SKM-1 treated with dmso at 0.1 percent for 144 hours (cell line): ENCODE measurements at regions not wholly inside any gene's neighbourhood (a gene's known extent, or its start where the extent isn't known, plus 50 kb on each side); places are given as distances from the start of the nearest gene placed in this dataset.

Experiments used
- DNase-seq: peaks from one replicate; lab custom pipeline; 2025; ENCODE audit not compliant: unreplicated experiment; lab: John Stamatoyannopoulos, UW

DNA sequence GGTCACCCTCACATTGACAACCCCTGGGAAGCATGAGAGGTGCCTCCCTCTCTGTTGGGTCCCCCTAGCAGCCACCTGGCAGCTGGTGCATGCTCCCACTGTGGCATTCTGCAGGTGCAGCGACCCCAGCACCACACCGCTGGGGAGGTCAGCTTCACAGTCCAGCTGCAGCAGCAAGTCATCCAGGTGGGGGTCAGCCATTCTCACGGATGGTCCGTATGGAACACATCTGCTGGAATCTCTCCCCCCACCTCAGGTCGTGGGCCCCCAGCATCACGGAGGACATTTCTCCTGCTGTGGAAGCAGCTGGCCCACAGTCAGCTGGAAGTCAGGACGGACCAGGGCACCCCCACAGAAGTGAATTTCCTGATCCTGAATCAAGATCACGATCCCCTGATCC, 201.3 kb downstream of the COG6 start:
- DNase-seq, result no peak

DNA sequence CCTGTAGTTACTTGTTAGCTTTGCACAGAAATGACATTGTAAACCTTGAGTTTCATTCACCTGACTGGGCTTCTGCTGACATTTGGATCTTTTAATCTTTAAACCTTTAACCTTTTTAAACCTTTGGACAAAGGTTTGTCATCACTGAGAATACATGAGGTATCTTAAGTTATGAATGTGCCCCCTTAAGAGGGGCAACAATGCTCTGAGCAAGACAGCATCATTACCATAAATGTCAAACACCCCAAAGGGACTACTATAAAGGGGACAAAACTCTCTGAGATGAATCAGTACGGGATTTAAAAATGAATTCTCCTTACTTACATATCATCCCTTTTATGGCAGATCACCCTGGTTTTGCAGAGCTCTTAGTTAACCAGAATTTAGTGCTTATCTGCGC, 203.3 kb downstream of the COG6 start:
- DNase-seq, result no peak

GRCh38 chr13:39859898-39860297, 204.4 kb downstream of the COG6 start:
- DNase-seq, result no peak

DNA sequence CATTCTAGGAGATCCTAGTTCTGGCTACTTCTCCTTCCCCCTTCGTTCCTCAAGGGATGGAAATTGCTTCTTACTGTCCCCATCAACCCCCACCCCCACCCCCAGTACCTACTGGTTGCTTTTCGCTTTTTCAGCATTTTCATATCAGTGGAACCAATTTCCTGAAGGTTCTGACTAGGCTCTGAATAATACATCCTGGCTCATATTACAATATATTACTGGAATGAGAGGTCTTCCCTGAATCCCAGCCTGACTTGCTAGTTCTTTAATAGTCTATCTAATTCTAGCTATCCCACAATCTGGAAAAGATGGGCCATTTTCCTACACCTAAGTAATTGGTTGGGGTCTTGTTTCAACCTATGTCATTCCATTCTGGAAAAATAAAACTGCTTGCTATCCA, 207.4 kb downstream of the COG6 start:
- DNase-seq, result no peak

DNA sequence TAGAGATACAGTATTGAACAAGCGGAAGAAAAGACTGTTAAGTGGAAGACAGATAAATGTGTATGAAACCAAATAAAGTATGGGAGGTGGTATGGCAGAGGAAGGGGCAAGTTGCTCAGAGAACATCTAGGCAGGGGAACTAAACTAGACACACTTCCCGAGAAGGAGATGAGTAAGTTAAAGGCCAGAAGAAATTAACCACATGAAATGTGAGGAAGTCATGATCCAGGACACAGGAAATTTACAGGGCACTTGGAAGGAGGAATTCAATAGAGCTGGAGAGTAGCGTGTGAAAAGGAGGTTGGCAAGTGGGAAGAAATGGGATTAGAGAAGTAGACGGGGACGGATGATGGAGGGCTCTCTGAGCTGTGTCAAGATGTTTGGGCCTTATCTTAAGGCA, 208.8 kb downstream of the COG6 start:
- DNase-seq, result no peak

GRCh38 chr13:39866722-39867121, 211.3 kb downstream of the COG6 start:
- DNase-seq, result no peak

DNA sequence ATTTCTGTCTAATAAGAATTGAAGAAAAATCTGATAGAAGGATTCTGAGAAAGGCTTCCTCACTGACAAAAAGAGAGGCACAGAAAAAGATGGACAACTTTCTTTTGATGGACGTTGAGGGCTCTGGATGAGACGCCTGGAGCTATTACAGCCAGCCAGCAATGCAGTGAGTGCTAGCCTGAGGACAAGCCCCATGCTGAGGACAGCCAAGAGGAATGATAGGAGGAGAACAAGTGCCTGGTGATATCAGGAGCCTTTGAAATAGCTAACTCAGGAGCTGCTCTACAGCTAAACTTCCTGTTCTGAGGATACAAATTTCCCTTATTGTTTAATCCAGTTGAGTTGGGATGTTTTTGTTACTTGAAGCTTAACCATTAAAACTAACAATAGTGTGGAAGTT, 212.3 kb downstream of the COG6 start:
- DNase-seq, result no peak

- no peak for DNase-seq
These were observed 214.8 kb downstream of the COG6 start for GRCh38 chr13:39870197-39870747.

DNA sequence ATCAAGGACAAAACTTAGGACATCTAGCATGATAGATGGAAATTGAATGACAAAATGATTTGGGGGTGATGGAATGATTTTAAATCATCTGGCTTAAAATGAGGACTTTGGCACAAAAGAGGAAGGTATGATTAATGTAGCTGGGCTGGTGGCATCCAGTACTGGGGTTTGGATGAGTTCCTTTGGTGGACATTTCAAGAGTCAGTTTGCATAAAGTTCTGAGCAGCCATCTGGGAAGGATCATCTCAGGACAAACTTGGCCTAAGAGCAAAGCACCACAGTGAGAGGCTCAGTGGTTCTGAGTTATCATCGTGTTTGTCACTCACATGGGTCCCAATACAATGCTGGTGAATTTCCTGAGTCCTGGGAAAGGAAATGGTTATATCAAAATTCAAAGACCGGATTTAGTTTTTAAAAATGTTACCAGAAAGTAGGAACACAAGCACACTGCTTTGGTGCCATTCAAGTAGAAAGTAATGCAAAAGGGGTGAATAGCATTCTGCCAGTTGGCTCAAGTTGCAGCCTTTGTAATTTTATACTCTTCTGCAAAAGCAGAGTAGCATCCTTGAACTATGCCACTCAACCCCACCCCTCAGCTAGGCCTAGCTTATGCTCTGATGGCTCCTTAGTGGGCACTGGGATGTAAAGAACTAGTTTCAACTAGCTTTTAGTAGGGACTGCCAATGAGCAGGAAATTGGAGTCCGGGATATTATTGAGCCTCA, 219.0 kb downstream of the COG6 start:
- DNase-seq, result no peak

DNA sequence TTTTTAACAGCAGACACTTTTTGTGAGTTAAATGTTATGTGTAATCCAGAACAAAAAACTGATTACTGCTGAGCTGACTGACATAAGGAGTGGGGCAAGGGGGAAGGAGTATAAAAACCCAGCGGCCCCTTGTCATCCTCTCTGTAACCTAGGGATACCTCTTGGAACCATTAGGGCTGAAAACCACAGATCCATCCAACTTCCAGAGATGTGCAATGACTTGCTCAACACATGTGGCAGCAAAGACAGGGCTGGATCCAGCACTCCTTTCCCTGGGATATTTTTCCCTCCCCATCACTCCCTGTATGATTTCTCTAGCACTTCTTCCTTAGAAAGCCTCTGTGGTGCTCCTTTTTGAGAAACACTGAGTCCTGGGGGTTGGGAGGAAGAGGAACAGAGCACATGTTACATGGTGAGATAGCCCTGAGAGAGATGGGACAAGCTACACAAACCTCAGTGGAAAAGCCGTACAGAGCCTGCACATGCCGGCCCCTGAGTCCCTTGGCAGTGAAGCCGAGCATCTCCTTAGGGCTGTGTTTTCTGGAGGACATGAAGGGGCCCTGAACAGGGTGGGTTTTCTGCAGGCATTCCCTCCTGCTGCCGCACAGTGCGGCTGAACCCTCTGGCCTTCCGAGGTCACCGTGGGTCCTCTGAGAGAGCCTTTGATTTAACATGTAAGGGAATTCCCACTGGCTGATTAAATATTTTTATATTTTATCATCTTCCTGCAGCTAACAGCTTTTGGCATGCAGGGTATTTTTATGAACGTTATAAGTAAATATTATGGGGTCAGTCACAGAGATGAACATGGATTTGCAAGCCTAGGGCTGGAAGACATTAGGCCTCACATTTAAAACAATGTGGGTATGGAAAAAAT, 219.9 kb downstream of the COG6 start:
- DNase-seq, result no peak

- DNase-seq, result no peak
These were observed 220.8 kb downstream of the COG6 start for GRCh38 chr13:39876258-39876657.

DNA sequence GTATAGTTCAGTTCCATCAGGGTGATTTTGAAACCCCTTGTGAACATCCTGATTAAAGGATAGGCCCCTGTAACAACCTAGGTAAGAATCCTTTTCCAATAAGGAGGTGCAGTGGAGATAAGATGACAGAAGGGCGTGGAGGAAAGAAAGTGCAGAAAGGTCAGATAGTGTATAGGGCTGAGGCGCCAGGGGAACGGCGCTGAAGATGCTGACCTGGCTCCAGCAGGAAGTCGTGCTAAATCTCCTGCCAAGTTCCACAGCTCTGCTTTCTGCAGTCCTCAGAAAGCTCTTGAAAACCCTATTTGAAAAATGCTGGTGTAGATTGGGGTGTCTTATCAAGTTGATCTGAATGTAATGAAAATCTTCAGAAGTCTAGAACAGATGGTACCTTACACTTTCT, 221.7 kb downstream of the COG6 start:
- DNase-seq, result no peak

GRCh38 chr13:39879286-39880035, 224.0 kb downstream of the COG6 start:
- DNase-seq, result no peak

- DNase-seq, result no peak
These were observed 225.9 kb downstream of the COG6 start for GRCh38 chr13:39881383-39881782.

DNA sequence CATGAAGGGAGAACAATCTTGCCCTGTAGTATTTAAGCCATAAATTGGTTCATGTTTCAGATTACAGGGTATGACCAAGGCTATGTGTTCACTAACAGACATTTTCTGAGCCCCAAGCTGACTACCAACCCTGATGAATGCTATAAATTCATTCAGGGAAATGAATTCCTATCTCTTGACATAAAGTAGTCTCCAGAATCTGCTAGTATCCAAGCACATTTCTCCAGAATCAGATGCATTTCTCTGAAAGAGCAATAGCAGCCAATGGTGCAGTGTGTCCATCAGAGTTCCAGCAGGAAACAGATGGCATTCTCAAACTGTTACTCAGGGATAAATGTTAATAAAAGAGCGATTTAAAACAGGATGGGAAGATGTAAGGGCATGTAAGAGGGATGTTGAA, 226.4 kb downstream of the COG6 start:
- DNase-seq, result no peak

- no peak for DNase-seq
These were observed 228.7 kb downstream of the COG6 start for GRCh38 chr13:39884166-39884565.

- DNase-seq, result no peak
These were observed 230.9 kb downstream of the COG6 start for GRCh38 chr13:39886336-39886735.

GRCh38 chr13:39887387-39887786, 231.9 kb downstream of the COG6 start:
- DNase-seq, result no peak

DNA sequence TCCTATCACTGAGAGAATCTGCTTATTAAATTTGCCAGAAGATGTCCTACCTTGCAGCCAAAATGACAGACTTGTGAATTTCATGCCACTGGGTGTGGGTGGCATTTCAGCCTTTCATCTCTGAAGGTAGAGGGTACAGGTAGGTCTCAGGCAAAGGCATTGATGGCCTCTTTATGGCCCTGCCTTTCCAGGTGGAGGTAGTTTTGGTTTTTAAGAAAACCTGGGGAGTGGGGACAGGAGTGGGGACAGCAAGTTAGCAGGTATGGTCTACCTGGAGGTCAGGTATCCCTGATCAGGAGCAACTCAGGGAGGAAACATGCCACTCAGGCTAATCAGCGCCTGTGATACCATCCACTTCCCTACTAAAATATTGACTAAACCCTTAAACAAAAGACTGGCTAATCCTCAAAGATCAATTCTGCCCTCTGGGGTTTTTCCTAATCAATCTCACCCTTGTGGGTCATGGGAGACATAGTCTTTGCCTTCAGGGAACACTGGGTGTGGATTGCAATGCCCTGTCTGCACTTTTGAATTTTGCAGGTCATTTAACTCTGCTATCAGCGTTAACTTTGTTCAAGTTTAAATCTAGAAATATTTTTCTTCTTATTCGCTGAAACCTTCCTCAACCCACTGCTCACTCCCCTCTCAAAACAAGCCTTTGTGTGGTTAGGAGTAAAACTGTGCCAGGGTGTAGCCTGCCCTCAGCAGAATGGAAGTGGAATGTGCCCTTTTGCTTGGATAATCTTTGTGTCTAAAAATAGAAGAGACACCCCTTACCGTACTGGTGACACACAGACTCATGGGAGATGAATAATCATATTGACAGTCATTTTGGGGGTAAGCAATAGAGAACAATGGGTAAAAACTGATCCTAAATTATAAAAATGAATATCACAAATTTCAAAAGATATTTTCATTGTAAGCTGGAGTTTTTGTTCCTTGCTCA, 233.7 kb downstream of the COG6 start:
- DNase-seq, result no peak

GRCh38 chr13:39890537-39890936, 235.1 kb downstream of the COG6 start:
- DNase-seq, result no peak
